ENCODE measurements at regions not wholly inside any gene's neighbourhood (a gene's known extent, or its start where the extent isn't known, plus 50 kb on each side); places are given as distances from the start of the nearest gene placed in this dataset.

GRCh38 chr3:81249540-81250029, 511.9 kb downstream of the GBE1 start:
- TF ChIP-seq CTCF (IDR thresholded peaks at IDR 0.05) (no peak), ZFX (IDR thresholded peaks at IDR 0.05; ENCODE audit: borderline replicate concordance) (no peak)

Measured in 22Rv1 (cell line).